Stomach (tissue), 4 donors: ENCODE measurements at regions not wholly inside any gene's neighbourhood (a gene's known extent, or its start where the extent isn't known, plus 50 kb on each side); places are given as distances from the start of the nearest gene placed in this dataset.

Experiments
- POLR2A ChIP-seq, 4 donors: fragments of 450-650 bp; IDR thresholded peaks; one replicate each; pipeline ENCODE4 v1.6.1; 2016; ENCODE audit warnings: antibody characterized with exemption in 4 of 4, control low read depth in 2 of 4, mild to moderate bottlenecking in 1 of 4, moderate library complexity in 1 of 4
- POLR2AphosphoS5 ChIP-seq, 3 donors: sonication (generic); formaldehyde crosslinking; IDR thresholded peaks; one replicate each; pipeline ENCODE4 v1.6.1; 2016; ENCODE audit warnings: antibody characterized with exemption in 3 of 3

GRCh38 chr17:15154618-15155017 lies 110.5 kb downstream of the PMP22 start:
- TF ChIP-seq POLR2A (IDR thresholded peaks at IDR 0.05) (no peak), POLR2AphosphoS5 (IDR thresholded peaks at IDR 0.05) (no peak)
